Gastroesophageal sphincter (tissue), 4 donors: ENCODE measurements at regions not wholly inside any gene's neighbourhood (a gene's known extent, or its start where the extent isn't known, plus 50 kb on each side); places are given as distances from the start of the nearest gene placed in this dataset.

Experiments used
- ATAC-seq: fragments of 150-250 bp; one replicate; pipeline ENCODE4 v1.9.1; 2016; ENCODE audit warnings: mild to moderate bottlenecking, moderate library complexity
- H3K27ac ChIP-seq, 4 donors: fragments of 200-600 bp; sonication (generic) in 3 of 4; 1 replicate in 3 of 4; 2 replicates in 1 of 4; pipeline ENCODE4 v1.5.1; 2016 to 2019
- H3K27me3 ChIP-seq: fragments of 200-600 bp; sonication (generic); one replicate; pipeline ENCODE4 v1.5.1; 2019
- H3K36me3 ChIP-seq, 2 donors: fragments of 200-600 bp; sonication (generic); one replicate each; pipeline ENCODE4 v1.5.1; 2019; ENCODE audit warnings: control low read depth in 1 of 2
- H3K4me1 ChIP-seq, 3 donors: fragments of 200-600 bp; sonication (generic); 1 replicate in 2 of 3; 2 replicates in 1 of 3; pipeline ENCODE4 v1.5.1; 2016 to 2019; ENCODE audit warnings: control low read depth in 2 of 3
- H3K4me3 ChIP-seq, 2 donors: fragments of 200-600 bp; sonication (generic); one replicate each; pipeline ENCODE4 v1.5.1; 2019; ENCODE audit warnings: mild to moderate bottlenecking in 1 of 2, moderate library complexity in 1 of 2
- H3K9me3 ChIP-seq, 3 donors: fragments of 200-600 bp; sonication (generic); one replicate each; pipeline ENCODE4 v1.5.1; 2017 to 2019; ENCODE audit warnings: control low read depth in 2 of 3
- EP300 ChIP-seq: sonication (generic); formaldehyde crosslinking; IDR thresholded peaks from one replicate; pipeline ENCODE4 v1.6.1; 2017; ENCODE audit warnings: antibody characterized with exemption, mild to moderate bottlenecking
- POLR2A ChIP-seq, 2 donors: fragments of 450-650 bp; IDR thresholded peaks; one replicate each; pipeline ENCODE4 v1.6.1; 2017; ENCODE audit warnings: antibody characterized with exemption in 2 of 2, mild to moderate bottlenecking in 2 of 2, moderate library complexity in 1 of 2
- POLR2AphosphoS5 ChIP-seq: sonication (generic); formaldehyde crosslinking; IDR thresholded peaks from one replicate; pipeline ENCODE4 v1.6.1; 2017; ENCODE audit warnings: antibody characterized with exemption
- WGBS, 2 donors: methylation state at CpG; one replicate each; pipeline ENCODE4 v1.1.5; 2018; ENCODE audit warnings: low coverage in 1 of 2; 5-methylcytosine and 5-hydroxymethylcytosine counted together
- TF ChIP-seq, protein P1 (sequence below), 4 experiments: fragments of 200-600 bp in 2 of 4; fragments of 450-650 bp in 2 of 4; sonication (generic) in 1 of 4; IDR thresholded peaks; one replicate each; pipeline ENCODE4 v1.5.1; 2017 to 2019; ENCODE audit warnings: antibody characterized with exemption in 4 of 4, mild to moderate bottlenecking in 2 of 4, moderate library complexity in 2 of 4

GRCh38 chr9:26301046-26301445 is 591.6 kb downstream of the CAAP1 start:
- Histone ChIP-seq H3K27ac (no peak overlapping the region), H3K4me1 (no peaks in the 10 kb centered on the region), H3K4me3 (no peak overlapping the region), H3K27me3 (no peaks in the 10 kb centered on the region), H3K9me3 (no peaks in the 10 kb centered on the region), H3K36me3 (no peaks in the 10 kb centered on the region)
- TF ChIP-seq POLR2A (IDR thresholded peaks at IDR 0.05): no peak
- TF ChIP-seq, protein P1, sequence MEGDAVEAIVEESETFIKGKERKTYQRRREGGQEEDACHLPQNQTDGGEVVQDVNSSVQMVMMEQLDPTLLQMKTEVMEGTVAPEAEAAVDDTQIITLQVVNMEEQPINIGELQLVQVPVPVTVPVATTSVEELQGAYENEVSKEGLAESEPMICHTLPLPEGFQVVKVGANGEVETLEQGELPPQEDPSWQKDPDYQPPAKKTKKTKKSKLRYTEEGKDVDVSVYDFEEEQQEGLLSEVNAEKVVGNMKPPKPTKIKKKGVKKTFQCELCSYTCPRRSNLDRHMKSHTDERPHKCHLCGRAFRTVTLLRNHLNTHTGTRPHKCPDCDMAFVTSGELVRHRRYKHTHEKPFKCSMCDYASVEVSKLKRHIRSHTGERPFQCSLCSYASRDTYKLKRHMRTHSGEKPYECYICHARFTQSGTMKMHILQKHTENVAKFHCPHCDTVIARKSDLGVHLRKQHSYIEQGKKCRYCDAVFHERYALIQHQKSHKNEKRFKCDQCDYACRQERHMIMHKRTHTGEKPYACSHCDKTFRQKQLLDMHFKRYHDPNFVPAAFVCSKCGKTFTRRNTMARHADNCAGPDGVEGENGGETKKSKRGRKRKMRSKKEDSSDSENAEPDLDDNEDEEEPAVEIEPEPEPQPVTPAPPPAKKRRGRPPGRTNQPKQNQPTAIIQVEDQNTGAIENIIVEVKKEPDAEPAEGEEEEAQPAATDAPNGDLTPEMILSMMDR (IDR thresholded peaks at IDR 0.05): no peak
- TF ChIP-seq POLR2AphosphoS5: no peak
- TF ChIP-seq EP300: no peak
- ATAC-seq: no peak
- 66 to 82% methylated on average over 3 of the region's 3 CpGs for WGBS, 2 donors

DNA sequence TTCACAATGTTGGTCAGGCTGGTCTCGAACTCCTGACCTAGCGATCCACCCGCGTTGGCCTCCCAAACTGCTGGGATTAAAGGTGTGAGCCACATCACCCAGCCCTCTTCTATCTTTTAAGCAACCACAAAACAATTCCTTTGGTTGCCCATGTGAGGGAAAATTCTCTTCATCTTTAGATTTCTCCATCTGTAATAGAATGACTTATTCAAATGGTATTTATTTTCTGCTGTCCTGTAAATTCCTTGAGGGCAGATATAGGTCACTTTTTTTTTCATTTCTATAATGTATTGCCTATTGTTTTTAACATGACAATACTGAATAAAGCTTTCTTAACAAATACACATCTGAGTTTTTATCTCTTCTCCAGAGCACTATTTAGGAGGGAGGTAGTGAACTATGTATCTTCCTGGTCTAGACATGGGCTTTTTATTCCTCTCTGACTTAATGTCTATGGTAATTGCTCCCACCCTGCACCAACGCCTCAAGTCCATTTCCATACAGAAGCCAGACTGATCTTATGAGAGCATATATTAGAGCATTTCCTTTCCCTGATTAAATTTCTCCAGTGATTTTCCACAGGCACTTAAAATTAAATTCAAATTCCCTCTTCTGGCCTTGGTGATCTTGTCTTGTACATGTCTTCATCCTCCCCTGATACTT is 595.6 kb downstream of the CAAP1 start:
- H3K9me3 ChIP-seq: no peaks in the 10 kb centered on the region
- WGBS, 2 donors: 89 to 95% methylated on average over 1 to 5 of the region's 5 CpGs
- no peaks in the 10 kb centered on the region for H3K4me1 ChIP-seq
- TF ChIP-seq, protein P1 (IDR thresholded peaks at IDR 0.05): no peak
- no peak for TF ChIP-seq POLR2AphosphoS5
- TF ChIP-seq EP300: no peak
- H3K36me3 ChIP-seq: no peaks in the 10 kb centered on the region
- ATAC-seq: no peak
- no peaks in the 10 kb centered on the region for H3K27me3 ChIP-seq
- H3K27ac ChIP-seq: no peak overlapping the region
- no peak overlapping the region for H3K4me3 ChIP-seq

DNA sequence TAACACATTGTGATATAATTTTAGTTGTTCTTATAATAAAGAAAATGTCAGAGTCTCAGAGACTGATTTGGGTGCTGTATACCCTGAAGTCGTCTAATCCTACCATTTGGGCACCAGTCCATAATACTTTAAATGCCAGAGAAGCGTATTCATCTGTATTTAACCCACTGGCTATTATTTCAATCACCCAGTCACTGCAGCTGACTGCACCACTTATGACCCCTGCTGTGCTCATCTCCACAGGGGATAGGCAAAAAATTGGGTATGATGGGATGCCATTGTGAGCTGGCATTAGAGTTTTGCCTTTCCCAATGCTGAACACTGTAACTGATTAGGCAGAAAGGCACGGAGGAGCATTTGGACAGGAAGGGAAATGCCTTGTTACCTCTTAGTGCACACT is 599.7 kb downstream of the CAAP1 start:
- Histone ChIP-seq H3K4me3 (no peak overlapping the region), H3K27me3 (no peaks in the 10 kb centered on the region), H3K36me3 (no peaks in the 10 kb centered on the region), H3K9me3 (no peaks in the 10 kb centered on the region), H3K4me1 (no peaks in the 10 kb centered on the region), H3K27ac (no peak overlapping the region)
- TF ChIP-seq POLR2A (IDR thresholded peaks at IDR 0.05) (no peak), EP300 (no peak), POLR2AphosphoS5 (no peak)
- TF ChIP-seq, protein P1 (IDR thresholded peaks at IDR 0.05): no peak
- WGBS, 2 donors: 59 to 65% methylated on average over 2 of the region's 3 CpGs
- ATAC-seq: no peak

DNA sequence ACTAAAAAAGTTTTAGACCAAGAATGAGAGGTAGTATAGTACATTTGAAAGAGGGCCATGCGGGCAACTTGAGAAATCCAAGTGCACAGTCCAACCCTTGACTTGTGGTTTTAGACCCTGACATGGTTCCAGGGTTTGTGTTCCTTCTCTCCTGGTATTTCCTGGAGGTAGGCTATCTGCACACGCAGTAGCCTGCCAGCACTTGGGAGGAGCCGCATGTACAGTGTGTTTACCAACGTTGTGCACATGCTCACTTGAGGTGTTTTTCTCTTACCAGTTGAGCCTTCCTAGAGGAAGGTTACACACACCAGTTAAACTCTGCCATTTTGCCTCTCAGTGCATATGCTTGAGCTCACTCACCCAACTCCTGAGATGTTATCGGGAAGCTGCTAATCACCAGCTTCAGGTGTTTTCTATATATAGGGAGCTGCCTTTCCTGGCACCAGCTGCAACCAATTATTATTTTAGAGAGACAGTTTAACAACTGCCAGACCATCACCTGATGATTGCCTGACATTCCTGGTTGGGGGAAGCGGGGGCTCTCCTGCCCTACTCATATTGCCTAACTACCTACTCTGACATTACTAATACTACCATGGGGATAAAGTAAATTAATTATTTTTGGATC is 593.4 kb upstream of the TUSC1 start:
- no peak for TF ChIP-seq POLR2AphosphoS5
- TF ChIP-seq, protein P1 (IDR thresholded peaks at IDR 0.05): no peak
- TF ChIP-seq POLR2A (IDR thresholded peaks at IDR 0.05): no peak
- no peak for TF ChIP-seq EP300
- WGBS, 2 donors: 64 to 90% methylated on average over 4 to 5 of the region's 6 CpGs
- Histone ChIP-seq H3K4me1 (no peaks in the 10 kb centered on the region), H3K27me3 (no peaks in the 10 kb centered on the region), H3K4me3 (no peak overlapping the region), H3K36me3 (no peaks in the 10 kb centered on the region), H3K9me3 (no peaks in the 10 kb centered on the region), H3K27ac (no peak overlapping the region)
- ATAC-seq: no peak

DNA sequence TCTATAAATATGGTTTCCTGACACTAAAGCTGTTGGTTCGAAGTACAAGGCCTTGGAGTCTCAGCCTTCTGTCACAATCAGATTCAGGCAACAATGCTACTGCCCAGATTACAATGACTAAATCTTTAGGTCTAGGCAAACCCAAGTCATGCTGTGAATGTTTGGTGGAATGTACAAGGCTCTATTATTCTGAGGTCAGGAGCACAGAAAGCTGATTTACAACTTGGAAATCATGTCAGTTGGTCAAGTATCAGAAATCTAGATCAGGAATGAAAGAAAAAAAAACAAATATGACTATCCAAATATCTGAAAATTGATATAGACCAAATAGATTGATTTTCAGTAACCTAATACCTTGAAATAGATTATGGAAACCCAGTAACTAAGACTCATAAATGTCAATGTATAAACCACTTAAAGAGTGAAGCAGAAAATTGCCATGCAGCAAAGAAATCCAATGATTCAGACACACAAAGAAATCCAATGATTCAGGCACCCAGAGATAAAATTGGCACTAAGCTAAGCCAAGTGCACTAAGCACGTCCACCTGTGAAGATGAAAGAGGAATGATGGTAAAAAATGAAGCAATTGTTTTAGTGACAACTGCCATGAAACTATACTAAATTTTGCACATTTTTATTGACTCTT is 588.0 kb upstream of the TUSC1 start:
- H3K9me3 ChIP-seq: no peaks in the 10 kb centered on the region
- no peaks in the 10 kb centered on the region for H3K36me3 ChIP-seq
- H3K27me3 ChIP-seq: no peaks in the 10 kb centered on the region
- WGBS, 2 donors: 69 to 83% methylated on average over 2 of the region's 2 CpGs
- H3K4me3 ChIP-seq: no peak overlapping the region
- no peaks in the 10 kb centered on the region for H3K4me1 ChIP-seq
- TF ChIP-seq POLR2AphosphoS5: no peak
- TF ChIP-seq EP300: no peak
- TF ChIP-seq, protein P1 (IDR thresholded peaks at IDR 0.05): no peak
- TF ChIP-seq POLR2A (IDR thresholded peaks at IDR 0.05): no peak
- ATAC-seq: no peak
- H3K27ac ChIP-seq: no peak overlapping the region
